NCI-H2227 (cell line): ENCODE measurements at regions not wholly inside any gene's neighbourhood (a gene's known extent, or its start where the extent isn't known, plus 50 kb on each side); places are given as distances from the start of the nearest gene placed in this dataset.

Experiments used
- DNase-seq: peaks from one replicate; lab custom pipeline; 2025; ENCODE audit not compliant: unreplicated experiment; lab: John Stamatoyannopoulos, UW

DNA sequence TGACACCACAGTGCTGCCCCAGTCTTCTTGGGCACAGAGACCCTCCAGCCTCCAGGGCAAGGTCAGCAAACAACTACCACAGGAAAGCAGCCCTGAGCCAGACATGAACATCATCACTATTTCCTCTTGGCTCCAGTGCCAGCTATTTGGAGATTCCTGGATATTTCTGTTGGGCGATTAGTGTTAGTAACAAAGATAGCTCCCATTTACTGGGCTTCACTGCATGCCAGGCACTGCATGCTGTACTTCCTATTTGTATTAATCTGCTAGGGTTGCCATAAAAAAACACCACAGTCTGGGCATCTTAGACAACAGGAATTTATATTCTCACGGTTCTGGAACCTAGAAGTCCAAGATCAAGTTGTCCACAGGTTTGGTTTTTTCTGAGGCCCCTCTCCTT lies 255.1 kb upstream of the STT3B start:
- no peak for DNase-seq

DNA sequence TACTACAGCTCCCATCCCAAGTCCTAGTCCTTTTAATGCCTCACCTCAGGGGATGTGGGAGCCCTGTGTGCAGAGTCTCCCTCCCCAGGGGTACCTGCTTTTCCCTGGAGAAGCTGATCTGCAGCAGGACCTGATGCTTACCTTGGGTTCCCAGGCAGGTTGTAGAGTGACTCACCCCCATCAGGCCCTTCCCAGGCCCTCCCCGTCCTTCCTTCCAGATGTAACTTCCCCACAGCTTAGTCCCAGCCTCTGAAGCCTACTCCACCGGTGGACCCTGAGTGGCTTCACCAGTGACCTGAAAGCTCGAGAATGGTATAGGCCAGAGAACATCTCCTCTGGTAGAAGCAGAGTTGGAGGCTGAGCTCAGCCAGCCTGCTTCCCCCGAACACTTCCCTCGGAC lies 254.2 kb upstream of the STT3B start:
- no peak for DNase-seq

DNA sequence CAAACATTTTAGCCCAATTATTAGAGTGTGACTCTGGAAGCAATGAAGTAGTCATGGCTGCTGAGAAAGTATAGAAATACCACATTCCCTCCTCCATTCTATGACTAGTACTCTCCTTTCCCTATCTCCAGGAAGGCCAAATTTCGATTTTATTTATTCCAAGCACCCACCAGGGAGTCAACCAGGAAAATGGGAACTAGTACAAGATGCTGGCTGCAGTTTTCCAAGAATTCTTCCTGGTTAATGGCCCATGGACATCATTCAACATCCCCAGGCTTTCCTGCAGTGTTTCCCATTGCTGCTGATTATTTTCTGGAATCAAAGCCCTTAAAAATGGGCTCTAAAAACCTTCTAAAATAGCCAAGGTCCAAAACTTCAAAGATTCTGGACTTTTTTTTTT lies 247.9 kb upstream of the STT3B start:
- DNase-seq = no peak

DNA sequence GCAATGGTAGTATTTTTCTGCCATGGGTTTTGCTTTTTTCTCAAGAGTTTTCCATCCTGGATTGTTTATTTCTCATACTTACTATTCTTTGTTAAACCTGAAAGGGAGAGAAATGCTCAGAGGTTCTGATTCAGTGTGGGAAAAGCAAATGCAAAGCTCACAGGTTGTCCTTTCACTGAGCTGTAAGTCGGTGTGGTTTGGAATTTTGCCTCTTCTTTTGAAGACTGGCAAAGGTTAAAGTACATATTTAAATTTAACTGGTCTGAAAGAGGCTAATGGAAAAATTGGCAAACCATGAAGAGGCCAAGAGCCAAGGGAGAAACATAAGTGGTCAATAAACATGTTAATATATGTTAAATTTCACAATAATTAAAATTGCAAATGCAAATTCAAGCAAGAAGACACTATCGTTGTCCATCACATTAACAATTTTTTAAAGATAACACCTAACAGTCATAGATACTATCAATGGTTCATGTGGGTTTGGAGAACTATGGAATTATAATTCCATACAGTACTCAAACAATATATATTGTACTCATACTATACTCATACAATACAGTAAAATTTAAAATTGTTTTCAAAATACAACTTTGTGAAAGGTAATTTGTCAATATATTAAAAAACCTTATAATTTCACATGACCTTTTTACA lies 246.8 kb upstream of the STT3B start:
- DNase-seq = no peak

DNA sequence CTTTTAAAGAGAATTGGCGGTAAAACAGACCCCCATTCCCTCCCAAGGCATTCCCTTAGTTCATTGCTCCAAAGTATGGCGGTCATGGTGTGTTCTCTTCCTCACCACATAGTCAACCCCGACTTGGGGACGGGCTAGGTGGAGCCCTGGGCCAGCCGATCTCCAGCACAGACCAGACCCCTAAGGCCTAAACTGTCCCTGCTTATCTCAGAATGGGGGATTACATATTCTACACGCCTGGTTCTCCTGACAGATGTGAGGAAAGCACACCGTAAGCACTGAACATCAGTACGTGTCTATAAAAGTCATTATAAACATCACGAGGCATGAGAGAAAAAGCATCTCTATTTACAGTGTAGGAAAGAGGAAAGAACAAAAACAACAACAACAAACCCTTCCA lies 244.5 kb upstream of the STT3B start:
- DNase-seq = no peak

DNA sequence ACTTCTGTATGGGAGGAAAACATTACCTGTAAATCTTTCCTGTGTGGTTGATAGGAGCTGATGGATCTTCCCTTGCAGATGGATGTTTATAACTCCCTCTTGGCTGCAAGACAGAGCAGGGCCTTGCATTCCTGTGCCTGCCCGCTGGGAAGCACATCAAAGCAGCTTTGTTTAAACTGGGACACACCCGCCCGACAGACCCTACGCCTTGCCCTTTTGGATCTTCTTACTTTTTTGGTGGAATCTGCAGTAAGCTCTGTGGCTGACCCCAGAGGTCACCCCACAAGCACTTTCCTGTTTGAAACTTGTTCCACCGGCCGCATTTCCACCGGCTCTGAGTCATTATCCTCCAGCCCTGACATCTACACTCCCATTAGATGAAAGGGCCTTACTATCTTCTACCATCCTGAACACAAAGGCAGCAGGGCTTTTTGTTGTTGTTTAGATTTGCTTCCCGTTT lies 244.1 kb upstream of the STT3B start:
- DNase-seq = no peak

DNA sequence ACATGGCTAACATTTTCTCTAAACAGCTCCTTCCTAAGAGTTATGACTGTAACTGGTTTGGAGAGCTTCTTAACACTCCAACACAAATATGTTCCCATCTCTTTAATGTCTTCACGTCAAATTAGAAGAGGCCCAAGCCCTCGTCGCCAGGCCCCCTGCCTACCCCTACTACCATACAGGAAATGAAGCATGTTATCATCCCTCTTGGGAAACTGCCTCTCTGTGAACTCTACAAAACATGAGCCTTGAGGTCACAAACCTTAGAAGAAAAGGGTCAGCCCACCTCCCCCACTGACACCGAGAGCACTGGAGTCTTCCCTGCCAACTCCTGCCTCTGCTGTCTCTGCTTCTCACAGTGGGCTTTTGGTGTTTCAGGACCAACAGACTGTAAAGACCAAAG lies 243.1 kb upstream of the STT3B start:
- DNase-seq = no peak

DNA sequence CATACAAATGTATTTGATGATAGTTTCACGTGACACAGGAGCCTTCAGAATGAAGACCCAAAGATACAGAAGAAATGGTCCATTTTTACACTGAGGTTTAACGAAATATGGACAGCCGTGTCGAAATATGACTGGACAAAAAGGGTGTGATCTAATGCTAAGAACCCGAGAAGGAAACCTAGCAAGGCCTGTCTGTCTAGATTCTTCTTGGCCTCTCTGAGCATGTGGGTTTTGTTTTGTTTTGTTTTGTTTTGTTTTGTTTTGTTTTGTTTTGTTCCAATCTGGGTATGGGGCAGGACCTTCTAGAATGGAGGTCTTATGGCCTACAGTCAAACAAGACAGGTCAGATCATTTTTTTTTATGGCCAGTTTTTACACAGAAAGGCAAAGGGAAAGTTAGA lies 242.7 kb upstream of the STT3B start:
- DNase-seq = no peak

DNA sequence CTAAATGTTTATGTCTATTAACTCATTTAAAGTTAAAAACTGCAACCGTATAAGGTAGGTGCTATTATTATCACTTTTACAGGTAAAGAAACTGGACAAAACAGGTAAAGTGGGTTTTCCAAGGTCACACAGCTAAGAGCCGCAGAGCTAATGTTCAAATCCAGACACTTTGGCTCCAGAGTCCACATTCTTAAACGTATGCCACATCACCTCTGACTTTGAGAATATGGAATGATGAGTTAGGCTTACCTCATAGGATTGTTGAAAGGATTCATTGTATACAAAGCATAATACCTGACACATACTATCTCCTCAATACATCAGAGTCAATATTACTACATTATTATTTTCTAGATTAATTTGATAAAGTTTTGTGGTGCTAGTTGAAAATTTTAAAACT lies 240.9 kb upstream of the STT3B start:
- DNase-seq = no peak

DNA sequence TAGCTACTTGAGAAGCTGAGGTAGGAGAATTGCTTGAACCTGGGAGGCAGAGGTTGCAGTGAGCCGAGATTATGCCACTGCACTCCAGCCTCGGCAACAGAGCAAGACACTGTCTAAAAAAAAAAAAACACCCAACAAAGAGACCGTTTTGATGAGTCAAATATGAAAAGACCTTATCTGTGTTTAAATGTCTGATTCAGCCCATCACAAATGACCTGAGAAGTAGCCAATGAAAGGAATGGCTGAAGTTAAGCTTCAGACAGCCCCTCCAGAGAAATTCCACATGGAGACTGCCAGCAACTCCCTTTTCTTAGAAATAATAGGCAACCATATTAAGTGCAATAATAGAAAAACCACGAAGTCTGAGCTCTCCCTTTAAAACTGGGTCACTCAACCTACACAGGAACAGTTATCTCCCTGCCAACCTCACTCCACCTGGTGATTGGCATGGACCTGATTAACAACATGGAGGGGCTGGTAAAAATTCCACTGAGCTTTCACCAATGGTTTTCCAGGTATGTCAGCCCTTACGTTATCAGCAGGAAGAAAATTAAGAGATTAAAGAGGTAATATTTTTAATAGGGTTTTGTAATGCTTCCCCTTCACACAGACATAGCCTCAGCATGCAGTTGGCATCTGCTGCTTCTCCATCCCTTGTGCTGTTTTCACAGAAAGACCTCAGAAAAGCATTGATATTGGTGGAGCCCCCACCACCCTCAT lies 238.1 kb upstream of the STT3B start:
- no peak for DNase-seq

DNA sequence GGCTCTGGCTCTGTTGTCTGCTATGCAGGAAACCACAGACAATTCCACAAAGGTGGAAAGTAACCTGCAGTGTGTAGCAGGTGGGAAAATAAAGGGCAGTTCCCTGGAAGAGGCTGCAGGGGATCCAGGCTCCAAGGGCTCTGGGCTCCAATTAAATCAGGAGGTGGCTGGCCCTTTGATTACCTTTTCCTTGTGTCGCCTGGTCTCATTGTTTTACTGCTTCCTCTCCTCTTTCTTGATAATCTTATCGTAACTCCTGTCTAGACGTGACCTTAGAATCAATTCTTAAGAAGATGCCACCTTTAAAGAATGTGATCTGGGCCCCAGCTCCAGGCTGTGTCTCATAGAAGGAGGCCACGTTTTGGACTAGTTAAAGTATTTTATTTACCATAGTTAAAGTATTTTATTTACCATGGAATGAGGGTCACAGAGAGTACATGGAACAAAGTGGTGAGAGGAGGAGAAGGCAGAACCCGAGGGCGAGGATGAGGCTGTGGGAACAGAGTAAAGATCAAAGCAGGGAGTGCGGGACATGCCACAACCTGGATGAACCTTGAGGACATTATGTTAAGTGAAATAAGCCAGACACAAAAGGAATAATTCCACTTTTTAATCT lies 237.5 kb upstream of the STT3B start:
- DNase-seq = no peak

DNA sequence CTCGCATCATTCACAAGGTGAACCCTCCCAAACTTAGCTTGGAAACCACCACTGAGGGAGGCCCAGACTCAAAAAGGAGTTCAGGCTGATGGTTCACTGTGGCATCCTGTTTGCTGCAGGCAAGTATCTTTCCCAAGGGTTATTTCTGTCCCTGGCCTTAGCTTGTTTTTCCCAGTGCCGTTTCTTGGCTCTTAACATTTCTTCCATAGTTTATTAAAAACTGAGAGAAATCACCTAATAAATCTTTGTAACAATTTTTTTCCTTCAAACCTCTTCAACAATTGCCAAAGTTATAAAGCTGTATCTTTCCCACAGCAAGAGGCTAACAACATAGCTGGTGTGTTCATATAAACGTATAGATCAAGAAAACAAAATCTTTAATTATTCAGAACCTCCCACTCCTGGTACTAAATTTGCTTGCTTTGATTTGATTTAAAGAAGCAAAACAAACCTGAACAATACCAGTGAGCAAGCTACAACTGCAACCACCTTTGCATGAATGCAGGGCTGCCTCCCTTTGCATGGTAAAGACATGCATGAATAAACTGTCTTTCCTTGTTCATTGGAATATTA lies 234.9 kb upstream of the STT3B start:
- DNase-seq = no peak

DNA sequence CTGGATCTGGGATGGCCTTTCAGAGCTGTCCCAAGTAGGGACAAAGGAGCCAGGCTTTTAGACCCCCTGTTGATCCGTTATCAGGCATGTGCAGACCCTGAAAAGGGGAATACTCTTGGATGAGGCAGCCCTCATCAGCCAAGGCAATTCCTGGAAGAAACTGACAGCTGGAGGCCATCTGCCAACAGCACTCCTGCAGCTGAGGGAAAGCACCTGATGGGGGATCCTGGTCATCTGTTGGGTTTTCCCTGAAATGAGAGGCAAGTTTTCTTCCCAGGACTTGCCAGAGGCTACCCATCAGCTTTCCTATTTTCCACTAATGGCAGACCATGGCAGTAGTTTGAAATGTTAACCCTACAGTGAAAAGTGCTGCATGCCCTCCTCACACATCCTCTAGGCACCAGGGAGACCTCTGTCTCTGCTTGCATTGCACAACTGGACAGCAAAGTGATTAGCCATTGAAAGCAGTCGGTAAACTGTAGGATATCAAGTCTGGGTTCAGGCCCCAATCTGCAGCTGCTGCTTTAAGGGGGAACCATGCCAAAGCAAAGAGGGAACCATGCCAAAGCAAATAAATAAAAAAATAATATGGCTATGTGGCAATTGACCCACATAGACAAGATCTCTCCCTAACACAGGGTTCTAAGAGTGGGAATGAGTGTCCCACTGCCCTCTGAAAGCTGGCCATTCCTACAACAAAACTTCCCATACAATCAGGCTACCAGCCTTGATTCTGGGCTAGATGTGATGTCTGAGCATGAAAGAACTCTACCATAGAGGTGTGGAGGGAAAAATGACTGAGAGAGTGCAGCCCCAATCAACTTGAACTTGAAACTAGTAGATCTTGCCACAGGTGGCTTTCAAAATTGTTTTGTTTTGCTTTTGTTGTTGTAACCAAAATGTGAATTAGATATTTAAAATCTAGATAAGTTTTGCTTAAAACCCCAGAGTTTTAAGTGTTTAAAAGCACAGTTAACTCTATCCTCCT lies 232.0 kb upstream of the STT3B start:
- no peak for DNase-seq

DNA sequence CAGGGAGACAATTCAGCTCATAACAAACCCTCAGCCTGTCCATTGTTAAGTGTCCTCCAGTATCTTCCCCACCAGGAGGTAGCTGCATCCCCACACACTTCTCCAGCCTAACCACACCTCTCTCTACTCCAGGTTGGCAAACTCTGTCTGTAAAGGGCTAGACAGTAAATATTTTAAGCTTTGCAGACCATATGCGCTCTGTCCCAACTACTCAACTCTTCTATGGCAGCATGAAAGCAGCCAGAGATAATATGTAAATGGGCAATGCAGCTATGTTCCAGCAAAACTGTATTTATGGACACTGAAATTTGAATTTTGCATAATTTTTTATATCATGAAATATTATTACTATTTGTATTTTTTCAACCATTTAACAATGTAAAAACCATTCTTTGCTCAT lies 230.4 kb upstream of the STT3B start:
- no peak for DNase-seq

DNA sequence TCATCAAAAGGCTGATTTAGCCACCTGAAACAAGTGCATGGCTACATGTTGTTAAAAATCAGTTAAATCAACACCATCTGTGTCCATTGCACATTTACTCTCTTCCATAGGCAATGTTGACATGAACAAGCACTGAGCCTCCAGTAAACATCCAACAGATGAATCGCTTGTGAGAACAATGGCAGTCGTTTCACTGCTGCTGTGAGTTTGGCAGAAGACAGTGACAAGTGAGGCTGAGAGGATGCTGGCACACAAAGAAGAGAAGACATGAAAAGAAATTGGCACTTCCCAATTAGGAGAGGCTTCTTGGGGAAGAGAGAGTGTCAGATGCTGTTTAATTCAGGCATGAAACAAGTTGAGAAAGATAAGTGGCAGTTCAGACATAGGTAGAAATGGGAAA lies 227.4 kb upstream of the STT3B start:
- DNase-seq = no peak

DNA sequence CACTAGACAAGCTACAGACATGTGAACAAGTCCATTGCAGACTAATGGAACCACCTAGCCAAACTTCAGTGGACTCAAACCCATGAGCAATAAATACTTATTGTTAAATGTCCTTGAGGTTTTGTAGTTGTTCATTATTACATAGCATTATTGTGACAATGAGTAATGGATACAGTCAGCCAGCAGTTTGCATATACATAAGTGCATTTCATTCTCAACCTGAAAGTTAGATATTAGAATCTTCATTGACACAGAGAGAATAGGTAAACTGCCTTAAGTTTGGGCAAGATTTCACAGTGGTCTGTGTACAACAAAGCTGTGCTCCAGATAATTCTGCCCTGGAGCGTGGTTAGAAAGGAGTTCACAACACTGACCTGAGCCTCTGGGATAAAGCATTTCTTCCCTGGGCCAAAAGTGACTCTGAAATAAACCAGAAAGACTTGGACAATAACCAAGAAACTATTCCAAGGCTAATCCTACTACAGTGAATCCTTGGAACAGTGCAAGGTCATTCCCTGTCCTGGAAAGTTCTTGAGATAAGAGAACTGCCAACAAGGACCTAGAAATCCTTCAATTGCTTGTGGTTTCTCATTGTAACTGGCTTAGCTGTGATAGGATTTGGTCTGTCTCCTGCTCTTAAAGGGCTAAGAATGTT lies 225.5 kb upstream of the STT3B start:
- no peak for DNase-seq

DNA sequence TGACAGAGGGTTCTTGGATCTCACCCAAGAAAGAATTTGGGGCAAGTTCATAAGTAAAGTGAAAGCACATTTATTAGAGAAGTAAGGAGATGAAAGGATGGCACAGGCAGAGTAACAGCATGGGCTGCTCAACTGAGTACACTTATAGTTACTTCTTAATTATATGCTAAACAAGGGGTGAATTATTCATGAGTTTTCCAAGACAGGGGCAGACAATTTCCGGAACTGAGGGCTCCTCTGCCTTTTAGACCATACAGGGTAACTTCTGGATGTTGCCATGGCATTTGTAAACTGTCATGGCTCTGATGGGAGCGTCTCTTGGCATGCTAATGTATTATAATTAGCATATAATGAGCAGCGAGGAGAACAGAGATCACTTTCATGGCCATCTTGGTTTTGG lies 221.2 kb upstream of the STT3B start:
- DNase-seq = no peak

DNA sequence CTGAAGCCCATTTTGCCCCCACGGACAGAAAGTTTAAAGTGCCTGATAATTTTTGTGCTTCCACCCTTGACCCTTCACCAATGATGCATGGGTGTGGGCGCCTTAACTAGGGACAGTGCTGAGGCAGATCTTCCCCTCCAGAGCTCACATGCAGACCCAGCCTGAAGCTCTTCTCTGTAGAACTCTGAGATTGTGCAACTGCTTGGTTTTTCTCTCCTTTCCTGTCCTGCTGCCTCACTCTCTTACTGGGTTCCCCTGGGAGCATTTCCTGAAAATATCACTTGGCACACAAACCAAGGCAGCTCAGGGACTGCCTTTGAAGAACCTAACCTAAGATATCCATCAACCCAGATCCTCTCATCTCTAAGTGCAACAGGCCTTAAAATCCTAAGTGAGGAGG lies 220.3 kb upstream of the STT3B start:
- no peak for DNase-seq

DNA sequence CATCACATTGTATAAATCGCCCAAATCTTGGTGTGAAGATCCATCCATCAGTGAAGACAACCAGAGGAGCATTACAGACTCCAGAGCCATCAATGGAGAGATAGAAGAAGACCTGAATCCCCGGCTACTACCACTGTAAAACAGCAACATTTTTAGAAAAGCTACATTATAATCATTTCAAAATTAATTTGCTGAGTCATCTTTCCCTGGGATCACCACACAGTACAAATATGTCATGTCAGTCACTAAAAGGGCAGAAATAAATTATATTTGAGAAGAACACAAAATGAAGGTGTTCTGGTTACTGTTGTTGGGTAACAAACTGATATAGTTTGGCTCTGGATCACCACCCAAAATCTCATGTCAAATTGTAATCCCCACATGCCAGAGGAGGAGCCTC lies 218.5 kb upstream of the STT3B start:
- no peak for DNase-seq

DNA sequence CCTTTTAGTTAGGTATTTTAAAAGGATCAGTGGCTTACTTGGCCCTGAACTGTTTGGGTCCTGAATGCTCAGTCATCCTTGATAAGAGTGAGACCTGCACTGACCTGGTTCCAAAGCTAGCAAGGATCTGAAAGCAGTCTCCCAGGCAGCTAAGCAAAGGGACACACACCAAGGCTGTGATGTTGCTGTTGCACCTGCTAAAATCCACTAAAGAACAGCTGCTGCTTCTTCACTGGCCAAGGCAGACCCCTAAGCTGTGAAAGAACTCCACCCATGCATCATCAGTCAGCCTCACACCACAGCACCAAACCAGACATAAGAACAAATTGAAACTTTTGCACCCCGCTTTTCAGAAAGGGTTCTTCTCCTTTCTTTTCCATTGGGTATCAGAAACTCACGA lies 213.4 kb upstream of the STT3B start:
- DNase-seq = no peak

DNA sequence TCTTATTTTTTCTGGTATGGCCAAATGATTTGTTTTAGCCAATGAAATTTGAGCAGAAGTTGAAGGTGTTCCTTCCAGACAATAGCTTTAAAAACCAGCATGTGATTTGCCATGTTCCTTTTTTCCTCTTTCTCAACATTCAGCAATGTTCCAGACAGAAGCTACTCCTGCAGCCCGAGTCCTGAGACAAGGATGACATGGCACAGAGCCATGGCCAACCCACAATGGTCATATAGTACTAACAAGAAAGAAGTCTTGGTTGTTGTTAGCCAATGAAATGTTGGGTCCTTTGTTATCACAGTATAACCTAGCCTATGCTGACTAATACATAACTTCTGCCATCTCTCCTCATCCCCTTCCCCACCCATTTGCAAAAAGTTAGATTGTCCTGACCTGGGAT lies 211.1 kb upstream of the STT3B start:
- no peak for DNase-seq
